ENCODE measurements at regions not wholly inside any gene's neighbourhood (a gene's known extent, or its start where the extent isn't known, plus 50 kb on each side); places are given as distances from the start of the nearest gene placed in this dataset.

DNA sequence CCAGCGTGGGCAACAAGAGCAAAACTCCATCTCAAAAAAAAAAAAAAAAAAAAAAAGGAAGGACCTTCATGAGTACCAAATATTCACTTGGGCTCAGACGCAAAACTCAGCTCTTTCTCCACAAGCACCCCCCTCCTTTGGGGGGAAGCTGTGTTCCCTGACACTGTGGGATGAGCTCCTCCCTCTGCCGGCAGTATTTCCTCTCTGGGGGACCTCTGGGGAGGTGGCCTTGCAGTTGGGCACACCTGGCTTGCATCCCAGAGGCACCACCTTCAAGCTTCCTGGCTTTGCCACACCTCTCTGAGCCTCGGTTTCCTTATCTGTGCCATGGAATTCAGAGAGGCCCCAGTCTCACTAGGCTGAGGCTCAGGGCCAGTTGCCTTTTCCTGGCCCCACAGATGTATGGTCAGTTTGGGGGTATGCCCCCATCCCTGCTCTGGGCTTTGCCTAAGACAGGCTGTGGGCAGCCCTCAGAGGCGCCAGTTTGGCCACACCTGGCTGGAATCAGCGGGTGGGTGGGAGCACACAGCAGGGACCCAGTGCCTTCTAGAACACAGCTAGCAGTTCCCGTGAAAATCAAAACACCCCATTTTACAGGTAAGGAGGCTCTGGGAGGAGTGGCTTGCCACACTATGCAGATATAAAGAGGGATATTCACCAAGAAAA lies 157.5 kb upstream of the IER5L start:
- no peak overlapping the region for H3K4me3 ChIP-seq (replicated peaks; ENCODE audit: low read depth, low read length)
- no peak for DNase-seq (ENCODE audit: low read depth)
- TF ChIP-seq CTCF (IDR thresholded peaks at IDR 0.05; ENCODE audit: low read length, missing control alignments), result no peak

DNA sequence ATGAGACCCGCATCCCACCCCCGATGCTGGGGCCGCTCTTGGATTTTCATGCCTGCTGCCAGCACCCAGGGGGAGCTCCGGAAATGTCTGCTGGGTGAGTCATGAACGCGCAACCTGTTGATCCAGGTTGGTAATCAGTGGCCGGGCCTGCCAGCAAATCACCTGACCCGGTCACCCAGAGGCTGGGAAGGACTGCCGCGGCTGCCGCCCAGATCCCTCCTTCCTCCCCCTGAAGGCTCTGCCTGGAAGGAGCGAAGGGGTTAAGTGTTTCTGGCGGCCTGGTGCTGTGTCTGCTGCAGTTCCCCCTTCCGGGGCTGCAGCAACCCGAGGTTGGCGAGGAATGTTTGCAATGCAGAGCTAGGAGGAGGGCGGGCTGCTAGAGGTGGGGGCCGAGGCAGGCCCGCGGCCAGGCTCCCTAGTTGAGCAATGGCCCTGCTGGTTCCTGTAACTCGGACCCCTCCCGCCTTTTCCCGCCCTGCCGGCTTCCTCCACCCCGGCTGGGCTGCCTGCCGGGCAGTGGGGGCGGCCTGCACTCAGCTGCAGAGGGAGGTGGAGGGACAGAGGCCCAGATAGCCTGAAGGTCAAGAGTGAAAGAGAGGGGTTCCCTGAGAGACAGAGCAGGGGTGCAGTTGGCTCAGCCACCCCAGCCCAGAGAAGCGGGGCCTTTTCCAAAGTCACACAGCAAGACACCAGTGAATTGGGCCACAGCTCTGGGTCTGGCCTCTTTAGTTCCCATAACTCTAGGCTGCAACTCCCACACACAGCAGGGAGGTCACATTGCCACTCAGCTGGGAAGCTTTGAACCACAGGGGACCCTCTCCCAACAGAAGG lies 156.3 kb upstream of the IER5L start:
- no peak overlapping the region for H3K4me3 ChIP-seq (replicated peaks; ENCODE audit: low read depth, low read length)
- no peak for TF ChIP-seq CTCF (IDR thresholded peaks at IDR 0.05; ENCODE audit: low read length, missing control alignments)
- peak; percentile 98 for DNase-seq (ENCODE audit: low read depth)

DNA sequence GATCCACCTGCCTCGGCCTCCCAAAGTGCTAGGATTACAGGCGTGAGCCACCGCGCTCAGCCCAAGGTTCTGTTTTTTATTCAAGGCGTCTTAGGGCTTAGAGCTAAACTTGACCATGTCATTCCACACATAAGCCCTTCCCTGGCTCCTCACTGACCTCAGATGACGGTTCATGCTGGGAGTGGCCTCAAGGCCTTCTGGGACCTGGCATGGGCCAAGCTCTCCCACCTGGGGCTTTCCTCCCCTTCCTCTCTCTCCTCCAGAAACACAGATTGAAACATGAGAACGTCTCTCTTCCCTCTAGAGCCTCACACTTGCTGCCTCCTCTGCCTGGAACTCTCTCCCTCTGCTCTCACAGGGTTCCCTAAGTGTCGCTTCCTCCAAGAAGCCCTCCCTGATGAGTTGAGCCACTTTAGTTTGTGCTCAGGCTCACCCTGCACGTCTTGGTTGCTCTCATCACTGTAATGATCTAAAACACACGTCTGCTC lies 155.6 kb upstream of the IER5L start:
- no peak for TF ChIP-seq CTCF (IDR thresholded peaks at IDR 0.05; ENCODE audit: low read length, missing control alignments)
- DNase-seq (ENCODE audit: low read depth), result no peak
- H3K4me3 ChIP-seq (replicated peaks; ENCODE audit: low read depth, low read length), result no peak overlapping the region

DNA sequence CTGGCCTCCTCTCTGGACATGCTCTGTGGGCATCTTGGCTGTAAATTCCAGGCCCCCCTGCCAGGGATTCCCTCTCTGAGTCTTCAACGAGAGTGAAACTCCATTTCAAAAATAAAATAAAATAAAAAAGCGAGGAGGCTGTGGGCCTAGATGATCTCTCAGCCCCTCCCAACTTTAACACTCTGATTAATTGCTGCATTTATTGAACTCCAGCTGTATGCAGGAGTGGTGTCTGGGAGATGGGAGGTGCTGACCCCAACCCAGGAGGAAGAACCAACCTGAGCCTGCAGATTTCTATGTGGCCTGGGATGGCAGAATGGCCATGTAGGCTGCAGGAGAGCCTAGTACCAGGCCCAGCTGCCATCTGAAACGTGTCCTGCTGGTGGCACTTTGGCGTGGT lies 154.5 kb upstream of the IER5L start:
- no peak overlapping the region for H3K4me3 ChIP-seq (replicated peaks; ENCODE audit: low read depth, low read length)
- TF ChIP-seq CTCF (IDR thresholded peaks at IDR 0.05; ENCODE audit: low read length, missing control alignments), result no peak
- no peak for DNase-seq (ENCODE audit: low read depth)

DNA sequence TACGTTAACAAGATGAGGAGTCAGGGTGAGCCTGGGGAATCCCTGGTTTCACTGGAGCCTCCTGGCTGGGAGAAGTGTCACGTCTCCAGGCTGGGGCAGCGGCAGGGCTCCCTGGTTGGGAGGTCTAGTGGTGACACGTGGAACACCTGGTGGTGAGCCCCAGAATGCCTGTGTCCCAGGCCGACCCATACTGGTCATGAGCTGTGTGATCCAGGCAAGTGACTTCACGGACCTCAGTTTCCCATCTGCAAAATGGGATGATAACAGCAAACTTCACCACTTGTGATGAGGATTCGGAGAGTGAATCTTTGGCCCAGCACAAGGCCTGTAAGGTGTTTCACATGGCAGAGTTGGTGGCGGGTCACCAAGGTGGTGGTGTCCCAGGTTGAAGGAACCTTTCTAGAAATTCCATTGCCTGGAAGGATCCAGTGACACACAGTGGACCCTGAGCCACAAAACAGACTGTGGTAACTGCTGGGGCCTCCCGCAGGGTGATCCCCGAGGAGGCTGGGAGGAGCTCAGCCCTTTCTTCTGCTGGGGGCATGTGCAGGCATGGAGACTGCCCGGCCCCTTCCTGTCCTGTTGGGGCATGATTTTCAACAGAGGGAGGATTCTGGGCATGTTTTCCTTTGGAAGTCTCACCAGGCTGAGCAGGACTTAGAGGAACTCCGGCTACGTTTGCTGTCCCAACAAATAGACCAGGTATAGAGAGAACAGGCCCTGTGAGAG lies 153.9 kb upstream of the IER5L start:
- TF ChIP-seq CTCF (IDR thresholded peaks at IDR 0.05; ENCODE audit: low read length, missing control alignments), result no peak
- DNase-seq (ENCODE audit: low read depth), result no peak
- H3K4me3 ChIP-seq (replicated peaks; ENCODE audit: low read depth, low read length), result no peak overlapping the region

- H3K4me3 ChIP-seq (replicated peaks; ENCODE audit: low read depth, low read length), result no peak overlapping the region
- no peak for TF ChIP-seq CTCF (IDR thresholded peaks at IDR 0.05; ENCODE audit: low read length, missing control alignments)
- no peak for DNase-seq (ENCODE audit: low read depth)
Observed at GRCh38 chr9:129331493-129331765, 153.4 kb upstream of the IER5L start.
